ENCODE measurements at regions not wholly inside any gene's neighbourhood (a gene's known extent, or its start where the extent isn't known, plus 50 kb on each side); places are given as distances from the start of the nearest gene placed in this dataset.
"Not testable (repeated sequence)": the region's sequence is repeated elsewhere in the genome, so short reads cannot be mapped to it uniquely, and the experiment has no call there.

- DNase-seq: no peak
- no peak overlapping the region for H3K27ac ChIP-seq
- intact Hi-C loops (cut with DNase I): no loop called here
- H3K4me1 ChIP-seq: no peaks in the 10 kb centered on the region
- H3K27me3 ChIP-seq: no peaks in the 10 kb centered on the region
- WGBS, 2 donors: 76 to 83% methylated on average over 1 of the region's 1 CpG
- no peaks in the 10 kb centered on the region for H3K36me3 ChIP-seq
- H3K4me3 ChIP-seq (replicated peaks in 1 of 3): no peak overlapping the region
- TF ChIP-seq CTCF (IDR thresholded peaks at IDR 0.05) (no peak), POLR2A (IDR thresholded peaks at IDR 0.05) (no peak)
- H3K9me3 ChIP-seq: no peaks in the 10 kb centered on the region
Observed at GRCh38 chr4:94076498-94076897, 131.2 kb upstream of the SMARCAD1 start.

- intact Hi-C loops (cut with DNase I): no loop called here
- WGBS, 2 donors: 61 to 92% methylated on average over 3 of the region's 3 CpGs
Observed at GRCh38 chr4:94084155-94084554, 123.5 kb upstream of the SMARCAD1 start.

GRCh38 chr4:94099141-94099540, 108.5 kb upstream of the SMARCAD1 start:
- H3K27ac ChIP-seq; H3K9me3 ChIP-seq; DNase-seq; intact Hi-C loops (cut with DNase I); H3K36me3 ChIP-seq; H3K4me1 ChIP-seq; H3K27me3 ChIP-seq; H3K4me3 ChIP-seq (replicated peaks in 1 of 3): not testable (repeated sequence)
- 86 to 89% methylated on average over 7 of the region's 8 CpGs for WGBS, 2 donors

More at GRCh38 chr4:94084155-94084554, 123.5 kb upstream of the SMARCAD1 start:
- H3K36me3 ChIP-seq: no peaks in the 10 kb centered on the region
- H3K27ac ChIP-seq: no peak overlapping the region
- H3K27me3 ChIP-seq: no peaks in the 10 kb centered on the region
- no peak overlapping the region for H3K4me3 ChIP-seq (replicated peaks in 1 of 3)
- H3K9me3 ChIP-seq: no peaks in the 10 kb centered on the region
- no peaks in the 10 kb centered on the region for H3K4me1 ChIP-seq
- no peak for TF ChIP-seq POLR2A (IDR thresholded peaks at IDR 0.05)
- DNase-seq: no peak

GRCh38 chr4:94112644-94113043, 95.0 kb upstream of the SMARCAD1 start:
- DNase-seq: no peak
- H3K4me3 ChIP-seq (replicated peaks in 1 of 3): no peak overlapping the region
- TF ChIP-seq POLR2A (IDR thresholded peaks at IDR 0.05) (no peak), CTCF (IDR thresholded peaks at IDR 0.05) (no peak)
- H3K36me3 ChIP-seq: no peaks in the 10 kb centered on the region
- H3K27me3 ChIP-seq: no peaks in the 10 kb centered on the region
- H3K27ac ChIP-seq: no peak overlapping the region
- H3K4me1 ChIP-seq: no peaks in the 10 kb centered on the region
- no peaks in the 10 kb centered on the region for H3K9me3 ChIP-seq
- WGBS, 2 donors: 73 to 80% methylated on average over 1 of the region's 1 CpG
- intact Hi-C loops (cut with DNase I): no loop called here

- no peak for TF ChIP-seq POLR2A (IDR thresholded peaks at IDR 0.05)
- no peak for TF ChIP-seq CTCF (IDR thresholded peaks at IDR 0.05)
- no peak overlapping the region for H3K27ac ChIP-seq
- no peaks in the 10 kb centered on the region for H3K27me3 ChIP-seq
- 92% methylated on average over 2 of the region's 2 CpGs for WGBS, 2 donors
- intact Hi-C loops (cut with DNase I): no loop called here
- DNase-seq: no peak
- H3K36me3 ChIP-seq: no peaks in the 10 kb centered on the region
- H3K4me3 ChIP-seq (replicated peaks in 1 of 3): no peak overlapping the region
- H3K4me1 ChIP-seq: no peaks in the 10 kb centered on the region
- H3K9me3 ChIP-seq: no peaks in the 10 kb centered on the region
Observed at GRCh38 chr4:94115687-94116086, 92.0 kb upstream of the SMARCAD1 start.

GRCh38 chr4:94116842-94117241, 90.8 kb upstream of the SMARCAD1 start:
- intact Hi-C loops (cut with DNase I): no loop called here
- Histone ChIP-seq H3K9me3 (no peaks in the 10 kb centered on the region), H3K4me1 (no peaks in the 10 kb centered on the region), H3K36me3 (no peaks in the 10 kb centered on the region), H3K27ac (no peak overlapping the region), H3K4me3 (replicated peaks in 1 of 3) (no peak overlapping the region), H3K27me3 (no peaks in the 10 kb centered on the region)
- DNase-seq: no peak
- TF ChIP-seq CTCF (IDR thresholded peaks at IDR 0.05) (no peak), POLR2A (IDR thresholded peaks at IDR 0.05) (no peak)
- 69 to 83% methylated on average over 2 of the region's 2 CpGs for WGBS, 2 donors

Data from thyroid gland (tissue), 4 donors.